CD1c-positive myeloid dendritic cell (primary cell): ENCODE measurements at regions not wholly inside any gene's neighbourhood (a gene's known extent, or its start where the extent isn't known, plus 50 kb on each side); places are given as distances from the start of the nearest gene placed in this dataset.
A peak's percentile ranks its signal among the peaks of the same experiment; 100 is the strongest.

Experiments
- DNase-seq: peaks from one replicate; pipeline ENCODE4 v3.0.0-alpha.2; 2016; ENCODE audit errors: extremely low spot score

- no peak for DNase-seq
Measured at GRCh38 chr20:60126975-60127374, 168.8 kb downstream of the CDH26 start.

GRCh38 chr20:60131375-60131774 lies 173.2 kb downstream of the CDH26 start:
- DNase-seq: no peak

GRCh38 chr20:60132162-60132826 lies 174.1 kb downstream of the CDH26 start:
- DNase-seq: no peak

- peak; percentile 26 for DNase-seq
Measured at GRCh38 chr20:60132827-60133670, 174.8 kb downstream of the CDH26 start.

- no peak for DNase-seq
Measured at GRCh38 chr20:60135276-60135675, 177.1 kb downstream of the CDH26 start.

- DNase-seq: peak; percentile 38
Measured at GRCh38 chr20:60136645-60137401, 178.6 kb downstream of the CDH26 start.

GRCh38 chr20:60137657-60138245 lies 179.5 kb downstream of the CDH26 start:
- DNase-seq: peak; percentile 60

GRCh38 chr20:60138256-60139220 lies 180.3 kb downstream of the CDH26 start:
- peak; percentile 39 for DNase-seq

GRCh38 chr20:60139663-60140446 lies 181.6 kb downstream of the CDH26 start:
- no peak for DNase-seq

- no peak for DNase-seq
Measured at GRCh38 chr20:60142587-60142986, 184.4 kb downstream of the CDH26 start.

- DNase-seq: no peak
Measured at GRCh38 chr20:60143261-60143842, 185.1 kb downstream of the CDH26 start.

- DNase-seq: no peak
Measured at GRCh38 chr20:60144404-60144803, 186.2 kb downstream of the CDH26 start.

- no peak for DNase-seq
Measured at GRCh38 chr20:60144974-60145527, 186.8 kb downstream of the CDH26 start.

GRCh38 chr20:60147004-60147403 lies 188.8 kb downstream of the CDH26 start:
- DNase-seq: no peak

GRCh38 chr20:60148885-60149284 lies 190.7 kb downstream of the CDH26 start:
- no peak for DNase-seq

- DNase-seq: no peak
Measured at GRCh38 chr20:60152792-60153191, 194.6 kb downstream of the CDH26 start.

- DNase-seq: no peak
Measured at GRCh38 chr20:60160451-60161145, 202.4 kb downstream of the CDH26 start.

- DNase-seq: no peak
Measured at GRCh38 chr20:60167812-60168211, 209.6 kb downstream of the CDH26 start.

GRCh38 chr20:60168963-60169362 lies 210.7 kb downstream of the CDH26 start:
- no peak for DNase-seq
